GM18909 (cell line): ENCODE measurements at regions not wholly inside any gene's neighbourhood (a gene's known extent, or its start where the extent isn't known, plus 50 kb on each side); places are given as distances from the start of the nearest gene placed in this dataset.

Source experiments
- ATAC-seq: cut with Tn5 transposase; IDR thresholded peaks from one replicate; pipeline ENCODE4 v1.9.1; 2021; ENCODE audit warnings: mild to moderate bottlenecking; ENCODE audit not compliant: unreplicated experiment, poor library complexity

DNA sequence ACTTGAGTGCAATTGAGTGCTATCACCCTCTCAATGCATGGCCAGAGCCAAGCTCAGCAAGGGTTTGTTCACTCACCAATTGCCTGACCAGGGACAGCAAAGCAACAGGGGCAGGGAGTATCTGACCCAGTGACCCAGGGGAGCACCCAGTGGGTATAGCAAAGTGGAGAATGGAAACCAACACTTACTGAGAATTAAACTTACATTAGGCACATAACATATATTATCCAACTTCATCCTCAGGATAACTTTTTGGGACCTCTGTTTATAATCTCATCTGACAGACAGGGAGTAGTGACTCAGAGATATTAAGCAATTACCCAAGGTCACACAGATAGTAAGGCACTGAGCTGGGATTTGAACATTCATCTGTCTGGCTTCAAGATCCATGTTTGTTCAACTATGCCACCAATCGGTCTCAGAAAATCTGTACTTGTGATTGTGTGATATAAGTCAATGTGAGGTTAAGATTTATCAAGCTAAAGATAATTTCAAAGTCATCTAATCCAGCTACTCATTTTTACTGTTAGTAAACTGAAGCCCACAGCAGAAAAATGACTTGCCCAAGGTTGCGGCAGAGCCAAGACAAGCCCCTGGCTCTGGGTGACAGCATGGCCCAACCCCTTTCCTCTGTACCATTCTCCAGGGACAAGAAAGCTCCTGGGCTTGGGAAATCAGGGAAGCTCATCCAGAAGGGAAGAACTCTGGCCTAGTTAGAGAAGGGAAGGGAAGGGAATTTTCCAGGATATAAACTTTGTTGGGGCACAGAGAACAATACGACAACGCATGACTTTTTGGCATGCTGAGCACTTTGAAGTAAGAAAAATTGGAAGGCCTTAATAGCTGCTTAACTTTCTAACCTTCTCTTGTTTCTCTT is 138.0 kb upstream of the SMAD3 start:
- no peak for ATAC-seq

GRCh38 chr15:66928101-66928500 is 137.3 kb upstream of the SMAD3 start:
- no peak for ATAC-seq

DNA sequence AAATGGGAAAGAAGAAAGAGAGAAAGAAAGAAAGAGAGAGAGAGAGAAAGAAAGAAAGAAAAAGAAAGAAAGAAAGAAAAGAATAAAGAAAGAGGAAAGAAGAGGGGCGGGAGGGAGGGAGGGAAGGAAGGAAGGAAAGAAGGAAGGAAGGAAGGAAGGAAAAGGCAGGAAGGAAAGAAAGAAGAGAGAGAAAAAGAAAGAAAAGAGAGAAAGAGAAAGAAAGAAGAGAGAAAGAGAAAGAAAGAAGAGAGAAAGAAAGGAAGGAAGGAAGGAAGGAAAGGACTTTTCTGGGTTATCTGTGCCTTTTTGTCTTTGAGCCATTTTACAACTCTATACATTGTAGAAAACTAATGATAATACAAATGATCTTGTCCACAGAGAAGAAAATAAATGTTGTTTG is 136.6 kb upstream of the SMAD3 start:
- no peak for ATAC-seq

DNA sequence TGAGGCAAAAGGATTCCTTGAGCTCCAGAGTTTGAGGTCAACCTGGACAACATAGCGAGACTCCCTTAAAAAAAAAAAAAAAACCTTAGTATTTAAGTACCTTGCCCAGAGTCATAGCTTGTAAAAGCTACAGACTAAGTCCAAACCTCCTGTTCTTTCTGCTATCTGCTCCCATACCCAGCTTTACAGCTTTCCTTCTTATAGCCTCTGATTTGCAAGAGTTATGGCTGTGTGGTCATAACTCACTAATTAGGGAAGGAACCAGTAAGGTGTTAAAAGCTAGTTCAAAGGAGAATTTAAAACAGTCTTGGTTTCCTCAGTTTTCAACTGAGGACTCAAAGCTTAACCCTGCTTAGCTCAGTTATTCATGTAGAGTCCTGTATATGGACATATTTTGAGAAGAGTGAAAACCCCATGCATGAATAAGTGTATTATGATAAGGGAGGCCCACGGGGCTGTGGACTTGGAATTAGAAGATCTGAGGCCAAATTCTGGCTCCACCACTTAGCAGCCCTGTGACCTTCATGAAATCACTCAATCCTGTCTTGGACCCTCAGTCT is 135.5 kb upstream of the SMAD3 start:
- no peak for ATAC-seq

GRCh38 chr15:66931768-66932633 is 133.4 kb upstream of the SMAD3 start:
- no peak for ATAC-seq

GRCh38 chr15:66932634-66933024 is 132.8 kb upstream of the SMAD3 start:
- ATAC-seq, result no peak

DNA sequence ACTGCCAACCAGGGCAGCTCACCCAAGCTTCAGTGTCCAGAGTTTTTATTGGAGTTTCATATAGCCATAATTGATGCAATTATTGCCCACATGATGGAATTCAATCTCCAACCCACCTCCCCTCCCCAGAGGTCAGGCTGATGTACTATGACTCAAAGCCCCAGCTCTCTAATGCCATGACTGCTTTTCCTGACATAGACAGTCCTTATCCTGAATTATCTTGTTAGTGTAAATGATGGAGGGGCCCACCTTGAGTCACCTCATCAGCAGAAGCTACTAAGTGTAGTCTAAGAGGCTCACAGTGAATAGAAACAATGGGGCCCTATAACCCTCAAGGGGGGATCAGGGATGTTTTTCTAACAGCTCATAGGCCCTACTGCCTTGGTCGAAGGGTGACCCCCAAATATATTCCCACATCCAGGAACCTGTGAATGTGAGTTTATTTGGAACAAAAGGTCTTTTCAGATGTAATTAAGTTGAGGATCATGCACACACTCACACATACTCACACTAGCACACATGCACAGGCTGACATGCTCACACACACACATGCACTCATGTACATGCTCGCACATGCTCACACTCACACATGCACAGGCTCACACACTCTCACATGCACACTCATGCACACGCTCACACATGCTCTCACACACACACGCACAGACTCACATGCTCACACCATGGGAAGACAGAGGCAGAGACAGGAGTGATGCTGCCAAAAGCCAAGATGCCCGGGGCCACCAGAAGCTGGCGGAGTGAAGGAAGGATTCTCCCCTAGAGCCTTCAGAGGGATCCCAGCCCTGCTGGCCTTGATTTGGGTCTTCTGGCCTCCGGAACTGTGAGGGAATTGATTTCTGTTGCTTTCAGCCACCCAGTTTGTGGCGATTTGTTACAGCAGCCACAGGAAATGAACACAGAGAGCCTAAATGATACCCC is 131.2 kb upstream of the SMAD3 start:
- no peak for ATAC-seq

DNA sequence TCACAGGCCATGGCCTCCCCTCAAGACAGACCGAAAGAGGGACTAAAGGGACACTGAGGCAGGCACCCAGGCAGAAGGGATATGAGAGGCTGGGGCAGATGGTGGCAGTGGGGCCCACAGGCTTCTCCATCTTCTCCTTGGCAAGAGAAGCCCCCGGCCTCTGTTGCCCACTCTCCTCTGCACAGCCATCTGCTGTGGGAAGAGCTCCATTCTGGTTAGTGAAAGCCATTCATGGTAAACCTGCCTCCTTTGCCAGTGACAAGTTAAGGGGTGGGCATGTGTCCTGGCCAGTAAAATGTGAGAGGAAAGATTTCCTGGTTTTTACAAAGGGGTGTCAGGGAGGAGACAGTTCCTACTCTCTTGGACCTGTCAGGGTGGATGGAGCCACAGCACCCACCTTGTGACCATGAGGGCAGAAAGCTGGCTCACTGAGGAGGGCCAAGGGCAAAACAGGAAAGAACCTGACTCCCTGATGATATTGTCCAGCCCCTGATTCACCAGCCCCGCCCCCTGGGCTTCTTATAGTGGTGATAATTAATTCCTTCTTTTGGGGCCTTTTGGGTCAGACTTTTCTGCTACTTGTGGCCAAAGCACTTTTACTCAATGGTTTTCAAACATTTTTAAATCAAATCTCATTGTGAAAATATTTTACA is 130.4 kb upstream of the SMAD3 start:
- ATAC-seq, result no peak

GRCh38 chr15:66935688-66936087 is 129.7 kb upstream of the SMAD3 start:
- ATAC-seq, result no peak

DNA sequence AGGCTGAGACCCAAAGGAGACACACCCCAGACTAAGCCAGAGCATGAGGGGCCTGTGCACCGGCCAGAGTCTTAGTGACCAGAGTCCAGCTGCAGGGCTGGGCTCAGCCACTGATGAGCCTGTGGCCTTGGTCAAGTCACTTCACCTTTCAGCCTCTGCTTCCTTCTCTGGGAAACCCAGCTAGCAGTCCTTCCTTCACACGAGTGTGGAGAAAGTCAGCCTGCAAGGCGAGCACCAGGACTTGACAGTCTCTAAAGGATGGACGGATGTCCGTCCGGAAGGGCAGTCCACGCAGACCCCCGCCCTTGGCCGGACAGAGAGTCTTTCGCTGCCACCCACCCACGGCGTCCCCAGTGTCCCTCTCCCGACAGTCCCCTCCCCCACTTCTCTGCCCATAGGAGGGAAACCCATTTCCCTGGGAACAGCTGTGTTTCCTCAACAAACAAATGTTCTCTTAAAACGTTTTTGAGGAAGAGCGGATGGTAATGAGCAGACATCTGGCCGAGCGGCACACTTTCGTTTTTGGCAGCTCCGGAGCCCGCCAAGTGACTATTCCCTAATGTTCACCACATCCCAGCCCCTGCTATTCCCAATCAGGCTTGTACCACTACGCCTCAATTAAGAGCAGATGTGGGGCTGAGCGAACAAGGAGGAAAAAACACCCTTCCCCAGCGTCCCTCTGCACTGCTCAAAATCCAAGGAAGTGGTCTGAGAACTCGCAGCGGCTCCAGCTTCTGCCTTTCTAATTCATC is 129.1 kb upstream of the SMAD3 start:
- ATAC-seq, result no peak

GRCh38 chr15:66936861-66937582 is 128.4 kb upstream of the SMAD3 start:
- ATAC-seq, result no peak

- ATAC-seq, result no peak
These were observed 127.8 kb upstream of the SMAD3 start for GRCh38 chr15:66937588-66937987.

GRCh38 chr15:66938114-66938830 is 127.1 kb upstream of the SMAD3 start:
- no peak for ATAC-seq

- ATAC-seq, result no peak
These were observed 126.4 kb upstream of the SMAD3 start for GRCh38 chr15:66939016-66939415.

DNA sequence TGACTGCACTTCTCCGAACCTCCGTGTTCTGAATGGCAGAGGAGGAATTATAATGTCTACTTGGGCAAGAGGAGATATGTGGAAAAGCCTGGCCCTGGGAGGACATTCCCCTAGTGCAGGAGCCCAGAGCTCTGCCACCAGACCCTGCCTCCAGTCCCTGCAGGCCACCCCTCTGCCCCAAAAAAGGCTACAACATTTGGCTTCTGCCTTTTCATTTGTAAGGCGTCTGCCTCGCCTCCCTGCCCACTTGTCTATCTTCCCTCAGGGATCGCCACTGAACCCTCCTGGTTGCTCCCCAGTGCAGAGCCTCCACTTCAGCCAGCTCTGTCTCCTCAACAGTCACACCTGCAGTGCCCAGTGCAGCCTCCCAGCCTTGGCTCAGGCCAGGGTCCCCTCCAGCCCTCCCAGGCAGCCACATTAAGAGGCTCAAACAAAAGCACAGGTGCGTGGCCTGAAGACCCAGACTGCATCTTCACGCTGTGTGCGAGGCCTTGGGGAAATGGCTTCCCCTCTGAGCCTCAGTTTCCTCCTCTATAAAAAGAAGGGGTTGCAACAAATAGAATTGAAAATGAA is 125.9 kb upstream of the SMAD3 start:
- no peak for ATAC-seq

GRCh38 chr15:66940368-66940767 is 125.0 kb upstream of the SMAD3 start:
- ATAC-seq, result peak; percentile 50

DNA sequence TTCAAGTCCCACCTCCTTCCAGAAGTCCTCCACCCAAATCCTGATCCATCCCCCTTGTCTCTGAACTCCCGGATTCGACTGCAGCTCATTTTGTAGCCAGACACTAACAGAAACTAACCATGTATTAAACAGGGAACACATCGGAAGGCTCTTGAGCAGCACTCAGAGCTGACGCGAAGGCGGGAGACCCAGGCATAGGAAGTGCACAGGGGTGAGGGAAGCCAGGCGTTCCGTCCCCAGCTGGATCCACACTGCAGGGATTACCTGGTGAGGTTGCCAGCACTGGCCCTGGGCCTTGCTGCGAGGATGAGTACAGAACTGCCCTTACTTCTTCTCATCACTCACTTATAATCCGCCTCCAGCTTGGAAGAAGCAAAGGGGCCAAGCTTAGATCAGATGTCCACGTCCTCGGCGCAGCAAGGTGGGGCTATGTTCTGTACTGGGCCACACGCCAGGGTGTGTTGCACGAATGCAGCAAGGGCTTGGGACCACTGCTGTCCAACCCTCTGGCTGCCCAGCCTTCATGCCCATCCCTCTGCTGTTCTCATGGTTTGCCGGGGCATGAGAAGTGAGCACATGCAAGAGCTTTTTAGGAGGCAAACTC is 124.2 kb upstream of the SMAD3 start:
- ATAC-seq, result no peak
